ENCODE measurements at regions not wholly inside any gene's neighbourhood (a gene's known extent, or its start where the extent isn't known, plus 50 kb on each side); places are given as distances from the start of the nearest gene placed in this dataset.

DNA sequence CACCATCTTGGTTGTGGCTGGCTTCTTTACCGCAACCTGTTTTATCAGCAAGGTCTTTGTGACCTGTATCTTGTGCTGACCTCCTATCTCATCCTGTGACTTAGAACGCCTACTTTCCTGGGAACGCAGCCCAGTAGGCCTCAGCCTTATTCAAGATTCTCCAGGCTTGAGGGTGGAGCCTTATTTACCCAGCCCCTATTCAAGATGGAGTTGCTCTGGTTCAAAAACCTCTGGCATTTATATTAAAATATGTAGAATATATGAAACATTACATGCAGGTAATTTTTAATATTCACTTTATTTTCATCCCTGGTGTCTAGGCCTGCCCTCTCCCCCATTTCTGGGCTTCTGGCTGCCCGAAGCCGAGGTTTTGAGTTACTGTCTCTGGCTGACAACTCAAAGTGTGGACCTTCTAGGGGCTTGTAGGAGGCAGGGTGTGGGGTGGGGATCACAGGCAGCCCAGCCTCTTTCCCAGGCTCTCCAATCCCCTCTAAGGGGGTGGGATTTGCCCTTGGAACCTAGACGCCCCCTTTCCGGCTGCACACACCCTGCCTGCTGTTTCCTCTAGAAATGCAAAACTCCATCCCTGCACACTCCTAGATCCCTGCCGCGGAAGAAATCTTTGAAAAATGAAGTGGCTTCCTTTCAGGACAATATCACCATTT, 152.0 kb downstream of the KCNJ12 start:
- TF ChIP-seq, protein P1, sequence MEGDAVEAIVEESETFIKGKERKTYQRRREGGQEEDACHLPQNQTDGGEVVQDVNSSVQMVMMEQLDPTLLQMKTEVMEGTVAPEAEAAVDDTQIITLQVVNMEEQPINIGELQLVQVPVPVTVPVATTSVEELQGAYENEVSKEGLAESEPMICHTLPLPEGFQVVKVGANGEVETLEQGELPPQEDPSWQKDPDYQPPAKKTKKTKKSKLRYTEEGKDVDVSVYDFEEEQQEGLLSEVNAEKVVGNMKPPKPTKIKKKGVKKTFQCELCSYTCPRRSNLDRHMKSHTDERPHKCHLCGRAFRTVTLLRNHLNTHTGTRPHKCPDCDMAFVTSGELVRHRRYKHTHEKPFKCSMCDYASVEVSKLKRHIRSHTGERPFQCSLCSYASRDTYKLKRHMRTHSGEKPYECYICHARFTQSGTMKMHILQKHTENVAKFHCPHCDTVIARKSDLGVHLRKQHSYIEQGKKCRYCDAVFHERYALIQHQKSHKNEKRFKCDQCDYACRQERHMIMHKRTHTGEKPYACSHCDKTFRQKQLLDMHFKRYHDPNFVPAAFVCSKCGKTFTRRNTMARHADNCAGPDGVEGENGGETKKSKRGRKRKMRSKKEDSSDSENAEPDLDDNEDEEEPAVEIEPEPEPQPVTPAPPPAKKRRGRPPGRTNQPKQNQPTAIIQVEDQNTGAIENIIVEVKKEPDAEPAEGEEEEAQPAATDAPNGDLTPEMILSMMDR (conservative IDR thresholded peaks at IDR 0.05; ENCODE audit: low read depth, low read length): no peak
- no peak for TF ChIP-seq EZH2 (IDR thresholded peaks at IDR 0.05; ENCODE audit: borderline replicate concordance, low read depth, low read length, poor library complexity, severe bottlenecking)
